Endodermal cell (in vitro differentiated cells): ENCODE measurements at regions not wholly inside any gene's neighbourhood (a gene's known extent, or its start where the extent isn't known, plus 50 kb on each side); places are given as distances from the start of the nearest gene placed in this dataset.

Source experiments
- DNase-seq: peaks from one replicate; pipeline ENCODE4 v3.0.0-alpha.2; 2017
- H3K27ac ChIP-seq: 2 replicates; pipeline ENCODE4 v1.5.1; 2013; ENCODE audit warnings: mild to moderate bottlenecking, low read depth, low read length, moderate library complexity
- H3K27me3 ChIP-seq: 2 replicates; pipeline ENCODE4 v1.6.1; 2013; ENCODE audit warnings: mild to moderate bottlenecking, low read length, moderate library complexity; ENCODE audit not compliant: insufficient read depth, control insufficient read depth, poor library complexity, severe bottlenecking
- H3K36me3 ChIP-seq: 2 replicates; pipeline ENCODE4 v1.7.0; 2013; ENCODE audit warnings: mild to moderate bottlenecking, low read length, moderate library complexity; ENCODE audit not compliant: control insufficient read depth, insufficient read depth
- H3K4me1 ChIP-seq: one replicate; pipeline ENCODE4 v1.7.0; 2013; ENCODE audit warnings: low read length; ENCODE audit not compliant: control insufficient read depth, insufficient read depth
- H3K4me3 ChIP-seq: 2 replicates; pipeline ENCODE4 v1.5.1; 2013; ENCODE audit warnings: mild to moderate bottlenecking, low read length, moderate library complexity
- H3K9ac ChIP-seq: 2 replicates; pipeline ENCODE4 v1.6.1; 2013; ENCODE audit warnings: mild to moderate bottlenecking, low read length, moderate library complexity; ENCODE audit not compliant: poor library complexity, severe bottlenecking; ENCODE audit errors: extremely low read depth
- H3K9me3 ChIP-seq: 2 replicates; pipeline ENCODE4 v1.6.1; 2013; ENCODE audit warnings: mild to moderate bottlenecking, low read length, moderate library complexity; ENCODE audit not compliant: control insufficient read depth
- H3K27ac Mint-ChIP-seq: 2 replicates; pipeline ENCODE4 v1.8.0; 2020; ENCODE audit warnings: mixed read lengths
- H3K27me3 Mint-ChIP-seq: 2 replicates; pipeline ENCODE4 v1.8.0; 2021; ENCODE audit warnings: mild to moderate bottlenecking, mixed read lengths; ENCODE audit not compliant: insufficient read depth
- H3K36me3 Mint-ChIP-seq: 2 replicates; pipeline ENCODE4 v1.8.0; 2020; ENCODE audit warnings: low read depth, mixed read lengths
- H3K4me1 Mint-ChIP-seq: 2 replicates; pipeline ENCODE4 v1.8.0; 2020; ENCODE audit warnings: mixed read lengths
- H3K4me3 Mint-ChIP-seq: 2 replicates; pipeline ENCODE4 v1.8.0; 2020; ENCODE audit warnings: mild to moderate bottlenecking, moderate library complexity, mixed read lengths
- H3K9me3 Mint-ChIP-seq: 2 replicates; pipeline ENCODE4 v1.8.0; 2020; ENCODE audit warnings: mild to moderate bottlenecking, mixed read lengths
- WGBS, 2 experiments: methylation state at CpG; one replicate each; pipeline versions ENCODE4 v1.1.5 to v1.1.7; 2013; ENCODE audit warnings: missing lambda C conversion rate in 2 of 2, mixed read lengths in 1 of 2; ENCODE audit not compliant: insufficient coverage in 1 of 2, insufficient read length in 1 of 2; 5-methylcytosine and 5-hydroxymethylcytosine counted together
- TF ChIP-seq, protein P1 (sequence below): fragments of 200-600 bp; sonication (generic); conservative IDR thresholded peaks from 2 replicates; pipeline ENCODE4 v1.5.0; 2021; ENCODE audit warnings: antibody characterized with exemption, mild to moderate bottlenecking

DNA sequence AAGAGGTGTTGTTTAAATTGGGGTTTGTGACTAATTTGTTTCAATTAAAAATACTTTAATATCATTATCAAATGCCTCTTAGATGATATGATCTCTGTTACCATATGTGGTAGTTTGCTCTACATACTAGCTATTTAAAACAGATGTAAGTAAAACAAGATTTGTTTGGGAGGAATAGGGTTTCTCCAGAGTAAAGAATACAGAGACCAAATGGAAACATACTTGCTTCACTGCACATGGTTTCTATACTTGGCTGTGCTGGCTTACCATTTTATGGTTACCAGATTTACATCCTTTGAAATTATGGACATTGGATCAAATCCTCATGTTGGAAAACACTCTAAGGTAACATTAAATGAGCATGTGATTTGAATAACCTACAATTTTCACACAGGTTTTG, 588.3 kb downstream of the CD109 start:
- DNase-seq = no peak
- peaks cover 5% of the 10 kb centered on the region for H3K9me3 Mint-ChIP-seq
- H3K4me1 Mint-ChIP-seq = peaks cover 15% of the 10 kb centered on the region
- no peak overlapping the region for H3K4me3 Mint-ChIP-seq
- Histone ChIP-seq H3K36me3 (no peaks in the 10 kb centered on the region), H3K27me3 (no peaks in the 10 kb centered on the region), H3K4me1 (peaks cover 4% of the 10 kb centered on the region), H3K27ac (no peak overlapping the region), H3K4me3 (no peak overlapping the region), H3K9me3 (no peaks in the 10 kb centered on the region), H3K9ac (no peak overlapping the region)
- no peaks in the 10 kb centered on the region for H3K27me3 Mint-ChIP-seq
- no peak overlapping the region for H3K27ac Mint-ChIP-seq
- TF ChIP-seq, protein P1, sequence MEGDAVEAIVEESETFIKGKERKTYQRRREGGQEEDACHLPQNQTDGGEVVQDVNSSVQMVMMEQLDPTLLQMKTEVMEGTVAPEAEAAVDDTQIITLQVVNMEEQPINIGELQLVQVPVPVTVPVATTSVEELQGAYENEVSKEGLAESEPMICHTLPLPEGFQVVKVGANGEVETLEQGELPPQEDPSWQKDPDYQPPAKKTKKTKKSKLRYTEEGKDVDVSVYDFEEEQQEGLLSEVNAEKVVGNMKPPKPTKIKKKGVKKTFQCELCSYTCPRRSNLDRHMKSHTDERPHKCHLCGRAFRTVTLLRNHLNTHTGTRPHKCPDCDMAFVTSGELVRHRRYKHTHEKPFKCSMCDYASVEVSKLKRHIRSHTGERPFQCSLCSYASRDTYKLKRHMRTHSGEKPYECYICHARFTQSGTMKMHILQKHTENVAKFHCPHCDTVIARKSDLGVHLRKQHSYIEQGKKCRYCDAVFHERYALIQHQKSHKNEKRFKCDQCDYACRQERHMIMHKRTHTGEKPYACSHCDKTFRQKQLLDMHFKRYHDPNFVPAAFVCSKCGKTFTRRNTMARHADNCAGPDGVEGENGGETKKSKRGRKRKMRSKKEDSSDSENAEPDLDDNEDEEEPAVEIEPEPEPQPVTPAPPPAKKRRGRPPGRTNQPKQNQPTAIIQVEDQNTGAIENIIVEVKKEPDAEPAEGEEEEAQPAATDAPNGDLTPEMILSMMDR = no peak
- no peaks in the 10 kb centered on the region for H3K36me3 Mint-ChIP-seq

DNA sequence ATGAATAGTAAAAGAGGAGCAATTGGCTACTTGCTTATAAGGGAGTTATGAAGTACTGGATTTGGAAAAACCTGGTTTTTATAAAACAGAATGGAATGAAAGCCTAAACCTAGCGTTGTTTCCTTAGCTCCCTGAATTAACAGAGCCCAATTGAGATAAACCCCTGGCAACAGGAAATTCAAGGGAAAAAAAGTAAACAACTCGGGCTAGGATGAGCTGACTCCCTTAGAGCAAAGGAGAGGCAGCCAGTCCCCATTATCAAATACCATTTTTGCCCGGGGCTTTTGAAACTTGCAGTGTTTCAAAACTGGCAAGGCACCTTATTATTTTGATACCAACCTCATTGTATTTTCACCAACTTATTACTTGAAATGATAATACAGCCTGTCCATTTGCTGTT, 587.5 kb downstream of the CD109 start:
- H3K9me3 Mint-ChIP-seq = peaks cover 5% of the 10 kb centered on the region
- H3K27ac Mint-ChIP-seq = no peak overlapping the region
- DNase-seq = no peak
- H3K4me3 ChIP-seq = no peak overlapping the region
- H3K27ac ChIP-seq = no peak overlapping the region
- no peaks in the 10 kb centered on the region for H3K9me3 ChIP-seq
- no peaks in the 10 kb centered on the region for H3K27me3 ChIP-seq
- no peaks in the 10 kb centered on the region for H3K27me3 Mint-ChIP-seq
- no peaks in the 10 kb centered on the region for H3K36me3 ChIP-seq
- peaks cover 4% of the 10 kb centered on the region for H3K4me1 ChIP-seq
- peaks cover 15% of the 10 kb centered on the region for H3K4me1 Mint-ChIP-seq
- no peaks in the 10 kb centered on the region for H3K36me3 Mint-ChIP-seq
- H3K9ac ChIP-seq = no peak overlapping the region
- no peak overlapping the region for H3K4me3 Mint-ChIP-seq
- TF ChIP-seq, protein P1 = no peak
- WGBS, 2 experiments = 53 to 67% methylated on average over 1 to 3 of the region's 3 CpGs

DNA sequence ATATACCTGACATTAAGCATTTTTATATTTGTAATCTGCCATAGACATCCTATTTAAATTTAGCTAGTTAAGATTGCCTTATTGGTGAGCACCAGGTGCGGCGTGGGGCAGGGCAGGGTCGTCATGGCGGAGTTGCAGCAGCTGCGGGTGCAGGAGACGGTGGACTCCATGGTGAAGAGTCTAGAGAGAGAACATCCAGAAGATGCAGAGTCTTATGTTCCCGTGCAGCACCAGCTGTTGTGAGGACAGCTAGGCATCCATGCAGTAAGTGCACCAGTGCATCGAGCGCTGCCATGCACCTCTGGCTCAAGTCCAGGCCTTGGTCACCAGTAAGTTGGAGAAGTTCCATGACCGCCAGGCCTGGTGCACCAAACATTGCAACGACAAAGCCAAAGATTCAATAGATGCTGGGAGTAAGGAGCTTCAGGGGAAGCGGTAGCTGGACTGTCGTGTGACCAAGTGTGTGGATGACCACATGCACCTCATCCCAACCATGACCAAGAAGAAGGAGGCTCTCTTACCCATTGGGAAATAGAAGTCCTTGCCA, 586.2 kb downstream of the CD109 start:
- no peak overlapping the region for H3K27ac Mint-ChIP-seq
- no peak overlapping the region for H3K4me3 ChIP-seq
- H3K36me3 Mint-ChIP-seq = no peaks in the 10 kb centered on the region
- H3K4me1 ChIP-seq = peaks cover 4% of the 10 kb centered on the region
- DNase-seq = no peak
- WGBS, 2 experiments = 92 to 95% methylated on average over 4 to 13 of the region's 13 CpGs
- H3K4me3 Mint-ChIP-seq = no peak overlapping the region
- TF ChIP-seq, protein P1 = no peak
- H3K27ac ChIP-seq = no peak overlapping the region
- no peaks in the 10 kb centered on the region for H3K27me3 ChIP-seq
- no peaks in the 10 kb centered on the region for H3K9me3 ChIP-seq
- no peaks in the 10 kb centered on the region for H3K27me3 Mint-ChIP-seq
- peaks cover 15% of the 10 kb centered on the region for H3K4me1 Mint-ChIP-seq
- H3K9me3 Mint-ChIP-seq = peaks cover 5% of the 10 kb centered on the region
- H3K9ac ChIP-seq = no peak overlapping the region
- no peaks in the 10 kb centered on the region for H3K36me3 ChIP-seq
